Transverse colon (tissue), 4 donors: ENCODE measurements at regions not wholly inside any gene's neighbourhood (a gene's known extent, or its start where the extent isn't known, plus 50 kb on each side); places are given as distances from the start of the nearest gene placed in this dataset.

Experiments used
- DNase-seq: peaks from one replicate; pipeline ENCODE4 v3.0.0-alpha.2; 2019
- H3K27ac ChIP-seq, 4 donors: fragments of 200-600 bp; sonication (generic); 2 replicates each; pipeline ENCODE4 v1.5.1; 2016 to 2018; ENCODE audit warnings: inconsistent platforms in 4 of 4
- H3K27me3 ChIP-seq: fragments of 200-600 bp; sonication (generic); 2 replicates; pipeline ENCODE4 v1.5.1; 2017; ENCODE audit warnings: inconsistent platforms
- H3K36me3 ChIP-seq, 4 donors: fragments of 200-600 bp; sonication (generic); 2 replicates each; pipeline ENCODE4 v1.5.1; 2017 to 2019; ENCODE audit warnings: inconsistent platforms in 4 of 4
- H3K4me1 ChIP-seq, 4 donors: fragments of 200-600 bp; sonication (generic); 2 replicates each; pipeline ENCODE4 v1.5.1; 2017 to 2020; ENCODE audit warnings: inconsistent platforms in 4 of 4
- H3K4me3 ChIP-seq, 4 donors: fragments of 200-600 bp; sonication (generic); 1 replicate in 1 of 4; 2 replicates in 3 of 4; pipeline versions ENCODE4 v1.5.1 to v1.6.1; 2017 to 2019; ENCODE audit warnings: inconsistent platforms in 4 of 4
- H3K9me3 ChIP-seq, 2 donors: fragments of 200-600 bp; sonication (generic); 2 replicates each; pipeline ENCODE4 v1.5.1; 2017 to 2019; ENCODE audit warnings: inconsistent platforms in 2 of 2
- EP300 ChIP-seq: sonication (generic); formaldehyde crosslinking; IDR thresholded peaks from one replicate; pipeline ENCODE4 v1.6.1; 2017; ENCODE audit warnings: antibody characterized with exemption, low read depth
- POLR2A ChIP-seq: fragments of 450-650 bp; IDR thresholded peaks from one replicate; pipeline ENCODE4 v1.6.1; 2016; ENCODE audit warnings: antibody characterized with exemption, mild to moderate bottlenecking, moderate library complexity
- POLR2AphosphoS5 ChIP-seq, 3 donors: sonication (generic); formaldehyde crosslinking; IDR thresholded peaks; one replicate each; pipeline ENCODE4 v1.6.1; 2016; ENCODE audit warnings: antibody characterized with exemption in 3 of 3
- WGBS, 2 donors: methylation state at CpG; one replicate each; pipeline ENCODE4 v1.1.5; 2018; ENCODE audit warnings: low coverage in 1 of 2; 5-methylcytosine and 5-hydroxymethylcytosine counted together
- in situ Hi-C, 4 donors: fragments of 200-750 bp; cut with MboI; loops; one replicate each; pipeline versions ENCODE4 v1.15.0 to v1.15.1; 2017; ENCODE audit warnings: low sequenced_read_pairs in 3 of 4, low pct_ligation_motif_present in 1 of 4, low pct_unique_long_range_greater_than_20kb in 1 of 4
- intact Hi-C: fragments of 100-400 bp; cut with DNase I; formaldehyde crosslinking; loops from one replicate; pipeline ENCODE4 v1.15.1; 2023; ENCODE audit warnings: low total_unique reads
- TF ChIP-seq, protein P1 (sequence below), 5 experiments: fragments of 200-600 bp in 3 of 5; fragments of 450-650 bp in 2 of 5; sonication (generic) in 3 of 5; IDR thresholded peaks; 1 replicate in 2 of 5; 2 replicates in 3 of 5; pipeline ENCODE4 v1.5.1; 2016 to 2017; ENCODE audit warnings: antibody characterized with exemption in 5 of 5, inconsistent platforms in 3 of 5, mild to moderate bottlenecking in 2 of 5, moderate library complexity in 1 of 5

DNA sequence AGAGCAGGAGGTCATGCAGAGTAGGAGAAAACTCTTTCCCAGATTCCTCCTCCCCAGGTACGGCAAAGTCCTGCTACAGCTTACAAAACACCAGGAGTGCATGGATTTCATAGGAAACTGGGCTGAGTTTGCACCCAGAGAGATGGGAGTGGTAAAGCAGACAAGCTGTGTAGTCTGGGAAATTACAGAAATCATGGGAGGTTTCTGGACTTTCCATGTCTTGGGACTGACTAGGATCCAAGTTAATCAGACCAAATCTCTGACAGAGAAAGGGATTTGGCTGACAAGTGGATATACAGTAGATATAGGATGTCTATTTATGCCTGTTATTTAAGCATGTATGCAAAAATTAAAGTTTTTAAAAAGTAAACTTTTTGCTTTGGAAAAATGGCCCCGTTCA lies 205.4 kb upstream of the ACVR2A start:
- DNase-seq: no peak
- no peaks in the 10 kb centered on the region for H3K27me3 ChIP-seq
- H3K27ac ChIP-seq: no peak overlapping the region
- TF ChIP-seq POLR2A (no peak), POLR2AphosphoS5 (IDR thresholded peaks at IDR 0.05) (no peak), EP300 (no peak)
- TF ChIP-seq, protein P1, sequence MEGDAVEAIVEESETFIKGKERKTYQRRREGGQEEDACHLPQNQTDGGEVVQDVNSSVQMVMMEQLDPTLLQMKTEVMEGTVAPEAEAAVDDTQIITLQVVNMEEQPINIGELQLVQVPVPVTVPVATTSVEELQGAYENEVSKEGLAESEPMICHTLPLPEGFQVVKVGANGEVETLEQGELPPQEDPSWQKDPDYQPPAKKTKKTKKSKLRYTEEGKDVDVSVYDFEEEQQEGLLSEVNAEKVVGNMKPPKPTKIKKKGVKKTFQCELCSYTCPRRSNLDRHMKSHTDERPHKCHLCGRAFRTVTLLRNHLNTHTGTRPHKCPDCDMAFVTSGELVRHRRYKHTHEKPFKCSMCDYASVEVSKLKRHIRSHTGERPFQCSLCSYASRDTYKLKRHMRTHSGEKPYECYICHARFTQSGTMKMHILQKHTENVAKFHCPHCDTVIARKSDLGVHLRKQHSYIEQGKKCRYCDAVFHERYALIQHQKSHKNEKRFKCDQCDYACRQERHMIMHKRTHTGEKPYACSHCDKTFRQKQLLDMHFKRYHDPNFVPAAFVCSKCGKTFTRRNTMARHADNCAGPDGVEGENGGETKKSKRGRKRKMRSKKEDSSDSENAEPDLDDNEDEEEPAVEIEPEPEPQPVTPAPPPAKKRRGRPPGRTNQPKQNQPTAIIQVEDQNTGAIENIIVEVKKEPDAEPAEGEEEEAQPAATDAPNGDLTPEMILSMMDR (IDR thresholded peaks at IDR 0.05): no peak
- in situ Hi-C loops: loop anchor here in 1 of 4 donors (25.0 kb wide), 1 partner anchor 902 kb away; no protein-coding TSS in a partner anchor
- intact Hi-C loops: loop anchor here (5.0 kb wide), 1 partner anchor 1267 kb away; no protein-coding TSS in a partner anchor
- H3K36me3 ChIP-seq: no peaks in the 10 kb centered on the region
- no peaks in the 10 kb centered on the region for H3K9me3 ChIP-seq
- H3K4me1 ChIP-seq: peaks cover 12 to 26% (median 16%) of the 10 kb centered on the region in 4 donors
- H3K4me3 ChIP-seq: no peak overlapping the region
- 90% methylated on average over 2 of the region's 2 CpGs for WGBS, 2 donors

DNA sequence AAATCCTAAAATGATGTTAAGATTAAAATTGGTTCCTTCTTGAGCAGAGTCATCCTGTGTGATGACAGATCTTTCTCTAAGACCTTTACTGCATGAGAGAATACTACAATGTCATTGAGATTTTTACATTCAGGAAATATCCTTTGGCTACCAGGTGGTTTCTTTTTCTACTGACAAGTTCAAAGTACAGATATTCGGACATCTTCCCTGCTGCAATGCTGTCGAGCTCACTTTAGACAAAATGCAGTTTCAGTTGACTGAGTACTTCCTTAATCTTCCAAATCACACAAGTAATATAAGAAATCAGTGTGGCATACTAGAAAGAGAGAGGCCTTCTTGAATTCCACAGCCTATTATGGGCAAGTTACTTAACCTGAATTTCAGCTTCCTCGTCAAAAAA lies 207.9 kb upstream of the ACVR2A start:
- WGBS, 2 donors: 25 to 42% methylated on average over 3 of the region's 3 CpGs
- no peaks in the 10 kb centered on the region for H3K9me3 ChIP-seq
- no peak for DNase-seq
- H3K27ac ChIP-seq: peak overlapping the region; percentile 2 to 47 (median 12)
- H3K4me1 ChIP-seq: peaks cover 12 to 27% (median 16%) of the 10 kb centered on the region in 4 donors
- no peak overlapping the region for H3K4me3 ChIP-seq
- intact Hi-C loops: loop anchor here (5.0 kb wide), 1 partner anchor 1265 kb away; no protein-coding TSS in a partner anchor
- no peaks in the 10 kb centered on the region for H3K27me3 ChIP-seq
- no peaks in the 10 kb centered on the region for H3K36me3 ChIP-seq
- in situ Hi-C loops: loop anchor here in 1 of 4 donors (25.0 kb wide), 1 partner anchor 900 kb away; no protein-coding TSS in a partner anchor
- TF ChIP-seq POLR2A: no peak
- TF ChIP-seq, protein P1 (IDR thresholded peaks at IDR 0.05): no peak
- peak in 1 of 3 donors; percentile 31 for TF ChIP-seq POLR2AphosphoS5 (IDR thresholded peaks at IDR 0.05)

DNA sequence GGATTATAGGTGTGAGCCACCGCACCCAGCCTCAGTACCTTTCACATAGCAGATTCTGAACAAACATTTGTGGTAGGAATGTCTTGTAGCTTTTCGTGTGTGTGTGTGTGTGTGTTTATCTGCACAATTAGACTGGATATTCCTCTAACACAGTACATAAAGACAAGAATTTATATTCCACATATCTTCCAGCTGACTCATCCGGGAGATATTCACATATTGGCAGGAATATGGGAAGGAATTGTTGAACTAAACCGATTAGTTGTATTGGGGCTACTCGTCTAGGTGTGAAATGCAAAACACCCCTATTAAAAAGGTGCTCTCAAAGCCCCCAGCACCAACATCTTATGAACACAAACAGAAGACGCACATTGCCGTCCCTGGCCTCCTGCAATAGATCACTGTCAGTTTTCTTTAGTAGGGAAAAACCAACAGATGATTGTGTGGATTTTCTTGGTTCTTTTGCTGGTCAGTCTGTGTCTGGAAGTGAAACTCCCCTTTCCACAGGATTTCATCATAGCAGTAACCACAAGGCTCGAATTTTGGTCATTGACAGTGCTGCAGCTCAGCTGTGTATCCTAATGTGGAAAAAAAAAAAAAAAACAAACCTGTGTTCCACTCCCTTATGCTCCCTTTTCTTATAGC lies 208.5 kb upstream of the ACVR2A start:
- in situ Hi-C loops (loop anchor here in 1 of 4 donors (25.0 kb wide), 1 partner anchor 899 kb away; no protein-coding TSS in a partner anchor), intact Hi-C loops (loop anchor here (5.0 kb wide), 1 partner anchor 1264 kb away; no protein-coding TSS in a partner anchor)
- Histone ChIP-seq H3K27ac (peak overlapping the region; percentile 2 to 47 (median 12)), H3K9me3 (no peaks in the 10 kb centered on the region), H3K27me3 (no peaks in the 10 kb centered on the region), H3K36me3 (no peaks in the 10 kb centered on the region), H3K4me3 (no peak overlapping the region), H3K4me1 (peaks cover 12 to 32% (median 16%) of the 10 kb centered on the region in 4 donors)
- WGBS, 2 donors: 42 to 48% methylated on average over 6 to 8 of the region's 8 CpGs
- no peak for TF ChIP-seq POLR2AphosphoS5 (IDR thresholded peaks at IDR 0.05)
- TF ChIP-seq, protein P1 (IDR thresholded peaks at IDR 0.05): no peak
- no peak for DNase-seq

- Histone ChIP-seq H3K27ac (no peak overlapping the region), H3K27me3 (no peaks in the 10 kb centered on the region), H3K4me3 (no peak overlapping the region), H3K36me3 (no peaks in the 10 kb centered on the region), H3K4me1 (peaks cover 12 to 48% (median 16%) of the 10 kb centered on the region in 4 donors), H3K9me3 (no peaks in the 10 kb centered on the region)
- no peak for DNase-seq
- TF ChIP-seq, protein P1 (IDR thresholded peaks at IDR 0.05): no peak
- TF ChIP-seq POLR2AphosphoS5 (IDR thresholded peaks at IDR 0.05) (no peak), POLR2A (no peak), EP300 (no peak)
- intact Hi-C loops (loop anchor here (5.0 kb wide), 1 partner anchor 1263 kb away; no protein-coding TSS in a partner anchor), in situ Hi-C loops (loop anchor here in 1 of 4 donors (25.0 kb wide), 1 partner anchor 898 kb away; no protein-coding TSS in a partner anchor)
- 78 to 86% methylated on average over 2 of the region's 2 CpGs for WGBS, 2 donors
These were observed 210.0 kb upstream of the ACVR2A start for GRCh38 chr2:147634826-147635225.
